HG02943 (cell line): ENCODE measurements at regions not wholly inside any gene's neighbourhood (a gene's known extent, or its start where the extent isn't known, plus 50 kb on each side); places are given as distances from the start of the nearest gene placed in this dataset.

ENCODE experiments used
- ATAC-seq: cut with Tn5 transposase; IDR thresholded peaks from one replicate; pipeline ENCODE4 v1.9.1; 2021; ENCODE audit warnings: mild to moderate bottlenecking, low read depth, moderate library complexity; ENCODE audit not compliant: unreplicated experiment

- ATAC-seq: no peak
These were observed 57.4 kb downstream of the IGLL1 start for GRCh38 chr22:23522623-23523251.

- ATAC-seq: peak; percentile 79
These were observed 58.5 kb downstream of the IGLL1 start for GRCh38 chr22:23521441-23522113.

GRCh38 chr22:23520863-23521440 lies 59.1 kb downstream of the IGLL1 start:
- no peak for ATAC-seq

DNA sequence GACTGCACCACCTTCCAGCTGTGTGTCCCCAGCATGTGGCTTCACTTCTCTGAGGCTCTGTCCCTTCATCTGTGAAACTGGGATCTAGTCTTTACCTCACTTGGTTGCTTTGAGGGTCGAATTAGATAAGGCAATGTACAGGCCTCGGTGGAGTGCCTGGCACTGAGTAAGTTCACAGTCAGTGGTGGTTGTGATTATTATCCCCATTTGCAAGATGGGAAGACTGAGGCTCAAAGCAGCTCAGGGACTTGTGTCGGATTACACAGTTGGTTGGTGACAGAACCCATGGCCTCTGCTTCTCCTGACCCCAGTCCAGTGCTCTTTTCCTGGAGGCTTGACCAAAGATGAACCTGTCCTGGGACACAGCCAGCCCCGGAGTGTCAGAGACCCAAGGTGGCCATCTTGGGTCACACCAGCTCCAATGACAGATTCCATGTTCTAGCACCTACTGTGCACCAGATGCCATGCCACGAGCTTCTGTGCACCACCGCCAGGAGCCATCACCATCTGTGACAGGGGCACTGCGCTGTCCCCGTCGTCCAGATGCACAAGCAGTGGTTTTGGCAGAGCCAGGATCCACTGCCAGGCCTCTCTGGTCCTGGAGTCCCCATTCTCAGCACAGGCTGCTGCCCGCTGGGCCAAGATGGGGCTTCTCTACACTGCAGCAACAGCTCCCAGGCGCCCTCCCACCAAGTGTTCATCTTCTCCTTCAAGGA lies 60.5 kb downstream of the IGLL1 start:
- no peak for ATAC-seq

GRCh38 chr22:23518376-23519187 lies 61.5 kb downstream of the IGLL1 start:
- no peak for ATAC-seq

GRCh38 chr22:23517804-23518375 lies 62.2 kb downstream of the IGLL1 start:
- ATAC-seq: no peak

DNA sequence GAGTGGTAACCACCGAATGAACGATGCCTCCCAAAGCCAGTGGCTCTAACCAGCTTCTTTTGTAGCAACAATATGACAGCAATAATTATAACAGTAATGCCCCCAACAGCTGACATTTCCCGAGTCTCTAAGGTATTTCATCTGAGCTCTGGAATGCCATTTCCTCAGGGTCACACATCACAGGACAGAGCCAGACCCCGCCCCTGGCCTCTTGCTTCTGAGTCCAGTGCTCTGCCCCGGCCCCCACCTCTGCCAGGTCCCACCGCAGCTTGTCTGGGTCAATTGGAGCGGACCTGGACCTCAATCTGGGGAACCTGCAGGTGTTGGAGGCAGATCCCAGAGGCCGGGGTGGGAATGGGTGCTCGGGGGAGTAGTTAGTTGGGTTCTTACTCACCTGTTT lies 63.8 kb downstream of the IGLL1 start:
- no peak for ATAC-seq

DNA sequence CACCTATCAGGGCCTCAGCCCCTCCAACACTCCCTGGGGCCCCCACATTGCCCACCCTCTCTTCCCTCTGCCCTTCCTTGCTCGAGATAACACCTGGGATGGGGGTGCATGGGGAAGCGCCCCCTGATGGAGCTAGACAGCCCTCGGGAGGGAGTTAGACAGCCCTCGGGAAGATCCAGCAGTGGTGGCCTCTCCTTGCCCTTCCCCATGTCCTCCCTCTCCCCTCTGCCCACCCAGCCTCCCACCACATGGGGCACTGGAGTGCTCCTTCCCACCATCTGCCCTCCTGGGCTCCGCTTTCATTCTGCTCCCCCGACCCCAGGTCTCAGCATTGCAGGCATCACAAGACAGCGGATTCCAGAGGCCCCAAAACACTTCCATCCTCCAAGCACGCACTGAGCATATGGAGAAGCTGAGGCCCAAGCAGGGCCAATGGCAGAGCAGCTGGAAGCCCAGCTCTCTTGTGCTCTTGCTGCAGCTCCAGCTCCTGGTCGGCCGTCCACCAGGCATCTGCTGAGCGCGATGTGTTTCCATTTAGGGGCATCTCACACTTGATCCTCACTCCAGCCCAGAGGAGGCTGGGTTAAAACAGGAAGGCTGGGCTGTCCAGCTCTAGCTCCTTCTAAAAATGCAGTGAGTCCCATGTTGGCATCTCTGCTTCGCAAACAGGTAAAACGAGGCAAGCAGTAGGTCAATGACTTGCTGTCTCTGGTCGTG lies 65.6 kb downstream of the IGLL1 start:
- ATAC-seq: no peak

DNA sequence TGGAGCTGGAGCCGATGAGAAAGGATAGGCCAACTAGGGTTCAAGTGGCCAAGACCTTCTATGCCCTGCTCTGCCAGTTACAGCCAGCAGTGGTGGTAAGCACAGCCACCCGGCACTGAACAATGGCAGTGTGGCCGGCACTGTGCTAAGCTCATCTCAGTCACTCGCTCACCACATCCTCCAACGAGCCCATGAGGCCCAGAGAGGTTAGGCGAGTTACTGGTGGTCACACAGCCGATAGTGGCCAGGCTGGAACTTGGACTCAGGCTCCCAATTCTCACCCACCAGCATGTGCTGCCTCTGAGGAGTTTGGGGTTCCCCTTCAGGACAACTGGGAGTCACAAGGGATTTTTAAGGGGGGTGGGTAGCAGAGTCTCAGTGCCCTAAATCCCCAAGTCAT lies 66.4 kb downstream of the IGLL1 start:
- ATAC-seq: no peak

GRCh38 chr22:23513133-23513532 lies 67.0 kb downstream of the IGLL1 start:
- no peak for ATAC-seq

DNA sequence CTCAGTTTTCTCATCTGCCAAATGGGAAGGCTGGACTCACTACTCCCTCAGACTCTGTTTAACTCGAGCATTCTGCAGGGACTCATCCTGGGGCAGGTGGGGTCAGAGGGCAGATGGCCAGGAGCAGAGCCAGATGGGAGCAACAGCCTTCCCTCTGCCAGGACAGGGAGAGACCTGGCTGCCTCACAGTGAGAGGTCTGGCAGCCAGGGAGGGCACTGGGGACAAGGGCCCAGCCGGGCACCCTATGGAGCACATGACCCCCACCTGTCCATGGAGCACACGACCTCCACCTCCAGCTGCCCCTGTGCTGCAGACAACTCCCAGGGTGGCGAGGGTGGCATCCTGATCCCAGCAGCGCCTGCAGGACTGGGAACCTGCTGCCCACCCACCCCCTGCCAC lies 67.4 kb downstream of the IGLL1 start:
- ATAC-seq: no peak

DNA sequence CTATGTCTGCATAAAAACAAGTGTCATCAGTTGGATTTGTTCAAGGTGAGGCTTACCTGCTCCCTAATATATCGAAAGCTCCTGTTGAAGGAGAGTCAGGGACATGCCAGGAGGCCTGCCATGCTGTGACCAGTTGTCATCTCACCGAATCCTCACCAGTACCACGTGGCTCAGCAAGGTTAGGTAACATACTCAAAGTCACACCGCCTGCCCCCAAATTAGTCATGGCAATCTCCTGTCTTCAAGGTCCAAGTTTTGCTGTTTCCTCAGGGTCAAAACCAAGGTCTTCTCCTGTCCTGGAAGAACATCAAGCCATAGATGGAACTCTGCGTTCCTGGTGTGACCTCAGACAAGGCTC lies 67.8 kb downstream of the IGLL1 start:
- ATAC-seq: no peak

DNA sequence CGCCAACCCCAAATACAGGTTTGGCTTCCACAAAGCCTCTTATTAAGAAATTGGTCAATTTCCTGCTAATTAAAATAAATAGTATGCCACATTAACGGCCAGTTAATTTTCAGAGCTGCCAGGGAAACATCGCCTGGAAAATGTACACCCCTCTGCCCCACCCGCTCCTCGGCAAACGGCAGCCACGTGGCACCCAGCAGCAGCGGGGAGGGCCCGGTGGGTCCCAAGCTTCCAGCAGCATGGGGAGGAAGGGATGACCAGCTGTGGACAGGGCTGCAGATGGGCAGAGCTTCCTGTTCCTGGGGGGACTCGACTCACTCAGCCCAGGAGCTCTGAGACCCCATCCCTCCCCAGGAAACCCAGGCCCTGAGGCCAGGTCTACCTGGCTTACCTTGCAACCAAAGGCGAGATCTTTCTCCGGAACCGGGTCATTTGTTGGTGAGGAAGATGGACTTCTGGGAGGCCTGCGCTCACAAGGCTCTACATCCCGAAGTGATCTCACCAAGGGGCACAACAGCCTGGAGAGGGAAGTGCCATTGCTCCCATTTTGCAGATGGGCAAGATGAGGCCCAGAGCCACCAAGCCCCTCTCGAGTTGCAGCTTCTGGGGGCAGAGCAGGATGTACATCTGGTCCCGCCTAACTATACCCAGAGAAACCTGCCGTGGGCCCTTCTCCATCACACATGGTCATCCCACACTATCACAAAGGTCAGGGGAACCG lies 68.3 kb downstream of the IGLL1 start:
- no peak for ATAC-seq

DNA sequence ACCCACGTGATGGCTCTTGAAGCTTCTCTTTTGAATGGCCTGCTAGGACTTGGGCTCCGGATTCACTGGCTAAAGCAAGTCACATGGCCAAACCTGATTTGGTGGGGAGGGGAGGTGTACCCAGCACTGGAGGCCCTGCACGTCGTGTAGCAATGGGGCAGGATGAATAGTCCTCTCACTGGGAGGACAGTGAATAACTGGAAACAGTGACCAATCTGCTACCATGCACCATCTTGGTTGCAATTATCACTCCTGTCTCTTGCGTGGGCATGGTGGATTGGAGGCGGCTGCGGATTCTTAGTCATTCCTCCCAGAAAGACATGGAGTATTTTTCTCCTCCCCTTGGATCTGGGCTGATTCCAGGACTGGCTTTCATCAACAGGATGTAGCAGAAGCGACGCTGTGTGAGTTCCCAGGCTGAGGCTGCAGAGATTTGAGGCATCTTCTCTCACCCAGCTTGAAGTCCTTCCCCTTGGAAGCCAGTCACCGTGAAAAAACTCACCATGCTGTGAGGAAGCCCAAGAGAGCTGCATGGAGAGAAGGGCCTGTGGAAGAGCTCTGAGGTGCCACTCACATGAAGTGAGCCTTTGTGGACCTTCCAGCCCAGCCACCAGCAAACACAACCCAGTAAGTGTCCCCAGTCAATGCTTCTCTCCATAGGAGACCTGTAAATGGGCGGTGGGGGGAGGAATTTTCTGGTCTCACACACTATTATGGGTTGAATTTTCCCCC lies 70.4 kb downstream of the IGLL1 start:
- ATAC-seq: no peak

GRCh38 chr22:23504516-23504915 lies 75.6 kb downstream of the IGLL1 start:
- ATAC-seq: no peak

- no peak for ATAC-seq
These were observed 76.2 kb downstream of the IGLL1 start for GRCh38 chr22:23503736-23504440.

- no peak for ATAC-seq
These were observed 76.9 kb downstream of the IGLL1 start for GRCh38 chr22:23503142-23503541.

- no peak for ATAC-seq
These were observed 78.4 kb downstream of the IGLL1 start for GRCh38 chr22:23501708-23502107.
